ENCODE measurements at regions not wholly inside any gene's neighbourhood (a gene's known extent, or its start where the extent isn't known, plus 50 kb on each side); places are given as distances from the start of the nearest gene placed in this dataset.
"Not testable (repeated sequence)": the region's sequence is repeated elsewhere in the genome, so short reads cannot be mapped to it uniquely, and the experiment has no call there.

GRCh38 chr21:5121399-5121798 lies 5400.0 kb upstream of the TPTE start:
- not testable (repeated sequence) for H3K36me3 Mint-ChIP-seq; H3K27me3 Mint-ChIP-seq (ENCODE audit: low read depth in 3 of 3); DNase-seq; H3K4me3 Mint-ChIP-seq; H3K4me1 Mint-ChIP-seq; H3K27ac Mint-ChIP-seq; H3K9me3 Mint-ChIP-seq

- H3K27me3 Mint-ChIP-seq (ENCODE audit: low read depth in 3 of 3); H3K36me3 Mint-ChIP-seq; DNase-seq; H3K9me3 Mint-ChIP-seq; H3K4me1 Mint-ChIP-seq: not testable (repeated sequence)
- peak overlapping the region in 5 of 6 donors; percentile 68 to 92 (median 85) for H3K27ac Mint-ChIP-seq
- H3K4me3 Mint-ChIP-seq = peak overlapping the region in 1 of 5 donors; percentile 68
These were observed 5399.5 kb upstream of the TPTE start for GRCh38 chr21:5121849-5122248.

GRCh38 chr21:5123655-5124054 lies 5397.7 kb upstream of the TPTE start:
- H3K9me3 Mint-ChIP-seq; H3K27ac Mint-ChIP-seq; H3K36me3 Mint-ChIP-seq; H3K4me3 Mint-ChIP-seq; H3K4me1 Mint-ChIP-seq; H3K27me3 Mint-ChIP-seq (ENCODE audit: low read depth in 3 of 3): not testable (repeated sequence)
- DNase-seq = peak; percentile 68 to 72 (median 71)

- H3K36me3 Mint-ChIP-seq; H3K4me1 Mint-ChIP-seq; H3K9me3 Mint-ChIP-seq; H3K27me3 Mint-ChIP-seq (ENCODE audit: low read depth in 3 of 3): not testable (repeated sequence)
- Mint-ChIP-seq H3K27ac (peak overlapping the region in 3 of 6 donors; percentile 32 to 72 (median 58)), H3K4me3 (peak overlapping the region; percentile 48 to 67 (median 56))
- DNase-seq = peak; percentile 91 to 99 (median 98)
These were observed 5393.1 kb upstream of the TPTE start for GRCh38 chr21:5128261-5128660.

- not testable (repeated sequence) for H3K36me3 Mint-ChIP-seq; H3K27ac Mint-ChIP-seq; H3K4me3 Mint-ChIP-seq; H3K9me3 Mint-ChIP-seq; H3K4me1 Mint-ChIP-seq; H3K27me3 Mint-ChIP-seq (ENCODE audit: low read depth in 3 of 3); DNase-seq
These were observed 5387.6 kb upstream of the TPTE start for GRCh38 chr21:5133824-5134223.

DNA sequence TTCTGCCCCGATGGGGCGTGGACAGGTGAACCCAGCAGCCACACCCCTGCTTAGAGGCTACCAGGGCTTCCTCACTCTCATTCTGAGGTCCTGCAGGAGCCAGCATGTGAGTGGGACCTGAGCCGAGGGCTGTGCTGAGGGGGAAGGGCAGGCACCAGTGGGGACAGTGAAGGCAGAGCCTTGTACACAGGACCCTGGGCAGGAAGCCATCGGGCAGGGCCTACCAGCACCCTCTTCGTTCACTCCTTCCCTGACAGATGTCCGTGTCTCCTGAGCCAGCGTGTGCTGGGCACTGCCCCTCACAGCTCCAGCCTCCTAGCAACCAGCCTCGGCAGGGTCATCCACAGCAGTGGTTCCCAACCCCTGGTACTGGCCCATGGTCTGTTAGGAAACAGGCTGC lies 5385.0 kb upstream of the TPTE start:
- not testable (repeated sequence) for H3K27ac Mint-ChIP-seq; H3K36me3 Mint-ChIP-seq; H3K4me3 Mint-ChIP-seq; H3K9me3 Mint-ChIP-seq; H3K27me3 Mint-ChIP-seq (ENCODE audit: low read depth in 3 of 3); H3K4me1 Mint-ChIP-seq; DNase-seq

DNA sequence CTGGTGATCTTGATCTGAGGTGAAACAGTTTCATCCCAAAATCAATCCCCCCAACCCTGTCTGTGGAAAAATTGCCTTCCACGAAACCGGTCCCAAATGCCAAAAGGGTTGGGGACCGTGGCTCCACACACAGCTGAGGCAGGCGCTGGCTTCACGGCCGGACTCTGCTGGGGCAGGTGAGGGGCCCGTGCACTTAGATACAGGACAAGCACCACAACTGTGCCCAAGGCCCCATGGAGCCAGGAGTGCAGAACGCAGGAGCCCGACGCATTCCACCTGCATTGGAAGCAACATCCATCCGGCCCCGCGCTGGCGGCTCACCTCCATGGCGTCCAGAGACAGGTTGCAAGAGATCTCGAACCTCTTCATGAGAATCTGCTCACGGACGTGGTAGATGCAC lies 5384.4 kb upstream of the TPTE start:
- DNase-seq; H3K36me3 Mint-ChIP-seq; H3K4me1 Mint-ChIP-seq; H3K27ac Mint-ChIP-seq; H3K27me3 Mint-ChIP-seq (ENCODE audit: low read depth in 3 of 3); H3K4me3 Mint-ChIP-seq; H3K9me3 Mint-ChIP-seq: not testable (repeated sequence)

DNA sequence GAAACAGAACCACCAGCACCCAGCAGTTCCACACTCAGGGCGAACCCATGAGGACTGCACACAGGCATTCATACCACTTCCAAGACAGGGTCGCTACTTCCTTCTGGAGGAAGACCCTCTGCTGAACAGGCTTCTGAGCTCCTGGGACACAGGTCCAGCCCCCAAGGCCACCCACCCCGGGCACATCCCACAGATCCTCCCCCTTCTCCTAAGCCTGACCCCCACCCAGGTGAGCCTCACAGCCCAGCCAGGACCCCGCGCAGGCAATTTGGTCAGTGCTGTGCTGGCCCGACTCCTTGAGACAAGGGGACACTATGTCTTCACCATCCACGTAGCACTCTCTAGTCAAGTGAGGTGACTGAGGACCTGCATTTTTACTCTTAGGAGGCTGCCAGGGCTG lies 5382.7 kb upstream of the TPTE start:
- H3K4me3 Mint-ChIP-seq; H3K9me3 Mint-ChIP-seq; H3K27me3 Mint-ChIP-seq (ENCODE audit: low read depth in 3 of 3); DNase-seq; H3K36me3 Mint-ChIP-seq; H3K4me1 Mint-ChIP-seq; H3K27ac Mint-ChIP-seq: not testable (repeated sequence)

DNA sequence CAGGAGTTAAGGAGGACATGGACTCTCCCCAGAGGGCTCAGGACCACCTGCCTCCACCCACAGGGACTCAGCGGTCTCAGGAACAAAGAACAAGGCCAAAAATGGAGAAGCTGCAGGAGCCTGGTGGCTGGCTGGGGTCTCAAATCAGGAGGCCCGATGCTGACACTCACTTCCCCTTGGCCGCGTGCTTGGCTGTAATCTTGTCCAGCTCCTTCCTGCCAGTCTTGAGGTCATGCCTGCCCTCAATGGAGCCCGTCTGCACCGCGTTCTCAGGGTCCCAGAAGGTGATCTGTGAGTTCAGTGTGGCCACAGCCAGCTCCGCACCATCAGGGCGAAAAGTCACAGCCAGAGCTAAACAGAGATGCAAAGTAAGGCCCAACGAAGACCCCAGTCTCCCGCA lies 5381.9 kb upstream of the TPTE start:
- H3K9me3 Mint-ChIP-seq; H3K36me3 Mint-ChIP-seq; H3K4me3 Mint-ChIP-seq; H3K27ac Mint-ChIP-seq; H3K27me3 Mint-ChIP-seq (ENCODE audit: low read depth in 3 of 3); H3K4me1 Mint-ChIP-seq; DNase-seq: not testable (repeated sequence)

GRCh38 chr21:5143011-5143410 lies 5378.4 kb upstream of the TPTE start:
- H3K27ac Mint-ChIP-seq; H3K4me3 Mint-ChIP-seq; H3K4me1 Mint-ChIP-seq; H3K27me3 Mint-ChIP-seq (ENCODE audit: low read depth in 3 of 3); DNase-seq; H3K9me3 Mint-ChIP-seq; H3K36me3 Mint-ChIP-seq: not testable (repeated sequence)

GRCh38 chr21:5144731-5145130 lies 5376.7 kb upstream of the TPTE start:
- not testable (repeated sequence) for H3K4me3 Mint-ChIP-seq; H3K4me1 Mint-ChIP-seq; H3K27ac Mint-ChIP-seq; H3K9me3 Mint-ChIP-seq; H3K27me3 Mint-ChIP-seq (ENCODE audit: low read depth in 3 of 3); H3K36me3 Mint-ChIP-seq; DNase-seq

DNA sequence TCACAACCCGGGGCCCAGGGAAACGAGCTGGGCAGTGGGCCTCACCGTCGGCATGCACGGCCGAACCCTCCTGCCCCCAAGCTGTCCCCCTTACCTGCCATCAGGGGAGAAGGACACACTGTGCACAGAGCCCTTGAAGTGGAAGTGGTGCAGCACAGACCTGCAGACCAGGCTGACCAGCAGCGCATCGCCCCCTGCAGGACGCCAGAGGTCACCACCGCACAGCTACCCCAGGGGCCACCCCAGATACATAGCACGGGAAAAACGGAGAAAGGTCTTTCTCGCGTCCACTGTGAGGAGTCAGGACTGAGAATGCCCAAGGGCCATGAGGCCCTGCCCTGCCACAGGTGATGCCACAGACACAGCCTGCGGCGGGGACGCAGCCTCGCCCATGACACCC lies 5373.7 kb upstream of the TPTE start:
- H3K9me3 Mint-ChIP-seq; H3K27ac Mint-ChIP-seq; H3K4me3 Mint-ChIP-seq; H3K4me1 Mint-ChIP-seq; H3K27me3 Mint-ChIP-seq (ENCODE audit: low read depth in 3 of 3); H3K36me3 Mint-ChIP-seq: not testable (repeated sequence)
- DNase-seq = peak in 1 of 3 donors; percentile 27

DNA sequence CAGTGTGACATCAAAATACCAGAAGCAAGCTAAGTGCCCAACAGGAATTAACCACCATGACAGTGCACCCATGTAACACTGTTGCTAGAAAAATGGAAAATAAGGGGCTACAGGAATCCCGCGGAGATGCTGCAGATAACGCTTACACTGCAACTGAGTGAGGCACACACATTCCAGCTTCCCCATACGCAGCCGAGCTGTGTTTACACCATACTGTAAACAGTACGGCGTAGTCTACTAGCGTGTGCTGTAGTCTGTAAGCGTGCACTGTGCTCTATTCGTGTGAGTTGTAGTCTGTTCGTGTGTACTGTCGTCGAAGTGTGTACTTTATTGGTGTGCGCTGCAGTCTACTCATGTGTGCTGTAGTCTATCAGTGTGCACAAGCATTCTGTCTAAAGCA lies 5372.2 kb upstream of the TPTE start:
- H3K27me3 Mint-ChIP-seq (ENCODE audit: low read depth in 3 of 3); H3K27ac Mint-ChIP-seq; H3K4me3 Mint-ChIP-seq; DNase-seq; H3K36me3 Mint-ChIP-seq; H3K4me1 Mint-ChIP-seq; H3K9me3 Mint-ChIP-seq: not testable (repeated sequence)

DNA sequence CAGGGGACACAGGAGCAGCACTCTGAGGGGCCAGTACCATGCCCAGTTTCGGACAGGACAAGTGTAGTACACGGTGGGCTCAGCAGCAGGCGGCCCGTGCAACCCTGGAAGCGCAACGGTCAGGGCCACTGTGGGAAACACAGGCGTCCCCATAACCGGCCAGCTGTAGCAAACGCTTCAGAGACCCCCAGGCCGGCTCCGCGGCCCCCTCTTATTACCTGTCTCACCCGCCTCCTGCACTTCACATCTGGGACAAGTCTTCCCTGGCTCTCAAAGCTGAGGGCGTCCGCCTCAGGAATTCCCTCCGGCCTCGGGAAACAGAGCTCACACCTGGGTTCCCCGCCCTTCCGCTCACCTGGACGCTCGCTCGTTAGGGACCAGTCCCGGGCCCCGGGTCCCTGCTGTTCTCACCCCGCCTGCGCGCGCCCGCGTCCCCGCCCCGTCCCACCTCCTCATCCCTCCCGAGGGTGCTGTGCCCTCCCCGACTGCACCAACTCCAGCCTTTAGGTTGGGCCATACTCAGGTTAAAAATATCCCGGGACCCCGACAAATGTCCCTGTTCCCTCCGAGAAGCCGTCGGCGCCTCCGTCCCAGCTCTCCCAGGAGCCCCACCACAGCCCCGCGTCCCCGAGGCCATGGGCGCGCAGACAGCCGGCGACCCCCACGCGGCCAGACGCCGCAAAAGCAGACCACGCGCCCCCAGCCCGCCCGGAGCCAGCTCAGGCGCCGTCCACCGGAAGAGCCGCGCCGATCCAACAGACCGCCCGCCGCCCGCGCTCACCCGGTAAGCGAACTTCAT lies 5367.3 kb upstream of the TPTE start:
- DNase-seq; H3K4me3 Mint-ChIP-seq; H3K4me1 Mint-ChIP-seq; H3K36me3 Mint-ChIP-seq; H3K27me3 Mint-ChIP-seq (ENCODE audit: low read depth in 3 of 3); H3K9me3 Mint-ChIP-seq; H3K27ac Mint-ChIP-seq: not testable (repeated sequence)

- H3K27me3 Mint-ChIP-seq (ENCODE audit: low read depth in 3 of 3); H3K27ac Mint-ChIP-seq; H3K36me3 Mint-ChIP-seq; H3K4me1 Mint-ChIP-seq; H3K9me3 Mint-ChIP-seq: not testable (repeated sequence)
- DNase-seq = peak; percentile 91 to 96 (median 92)
- H3K4me3 Mint-ChIP-seq = peak overlapping the region in 2 of 5 donors; percentile 30 to 41
These were observed 5366.8 kb upstream of the TPTE start for GRCh38 chr21:5154641-5154982.

All from immature natural killer cell (primary cell).